ENCODE measurements at regions not wholly inside any gene's neighbourhood (a gene's known extent, or its start where the extent isn't known, plus 50 kb on each side); places are given as distances from the start of the nearest gene placed in this dataset.
"Not testable (repeated sequence)": the region's sequence is repeated elsewhere in the genome, so short reads cannot be mapped to it uniquely, and the experiment has no call there.

- H3K56ac ChIP-seq (ENCODE audit: extremely low read depth, insufficient read depth, low read length); H2AK9ac ChIP-seq (replicated peaks; ENCODE audit: low read depth, low read length, poor library complexity); H2AK5ac ChIP-seq (ENCODE audit: low read depth, low read length); H2BK20ac ChIP-seq (ENCODE audit: low read depth, low read length); CTCF ChIA-PET; H4K8ac ChIP-seq (ENCODE audit: low read depth in 2 of 2, low read length in 2 of 2); H3K9ac ChIP-seq (ENCODE audit: low read depth, low read length); H3K36me3 ChIP-seq (ENCODE audit: control insufficient read depth, insufficient read depth, low read length); H3K4ac ChIP-seq (ENCODE audit: low read depth, low read length); DNase-seq; in situ Hi-C loops (cut with MboI; ENCODE audit: low sequenced_read_pairs); H3K27ac ChIP-seq (ENCODE audit: insufficient read depth, low read length); BruUV-seq (replicated peaks); H2BK120ac ChIP-seq (ENCODE audit: low read depth, low read length); intact Hi-C loops (cut with micrococcal nuclease); H3K9me3 ChIP-seq (ENCODE audit: control insufficient read depth, insufficient read depth, low read length); H2BK15ac ChIP-seq (ENCODE audit: low read depth, low read length); dilution Hi-C loops (cut with HindIII; ENCODE audit: low sequenced_read_pairs, unreplicated experiment); POLR2A ChIA-PET (ENCODE audit: unreplicated experiment); H3K9me1 ChIP-seq (ENCODE audit: insufficient read depth, low read length); H3K18ac ChIP-seq (ENCODE audit: low read depth, low read length); H3K27me3 ChIP-seq (ENCODE audit: control insufficient read depth, insufficient read depth, low read length); ATAC-seq (ENCODE audit: low read depth); H4K91ac ChIP-seq (ENCODE audit: insufficient read depth, low read depth, low read length); H2AFZ ChIP-seq (replicated peaks; ENCODE audit: low read length, poor library complexity); H3K4me3 ChIP-seq (ENCODE audit: insufficient read depth, low read depth, low read length); H3K4me1 ChIP-seq (ENCODE audit: control insufficient read depth, insufficient read depth, low read length); H3K14ac ChIP-seq (replicated peaks; ENCODE audit: low read depth, low read length); H3K23ac ChIP-seq (ENCODE audit: low read depth, low read length); H4K20me1 ChIP-seq (ENCODE audit: insufficient read depth, low read length); H3K4me2 ChIP-seq (ENCODE audit: low read depth, low read length); H4K5ac ChIP-seq (ENCODE audit: low read depth, low read length); H2BK5ac ChIP-seq (ENCODE audit: low read depth, low read length, poor library complexity, severe bottlenecking): not testable (repeated sequence)
- peaks cover 0 to 16% of the 10 kb centered on the region in 2 experiments; a peak in 2 of 4 replicates for H3K79me1 ChIP-seq (ENCODE audit: low read depth in 1 of 2, low read length in 2 of 2)
- WGBS, 2 experiments (ENCODE audit: extremely low coverage in 2 of 2, insufficient read length in 1 of 2) = no CpG with 5 or more reads among the region's 6 CpGs
Observed at GRCh38 chr2:111311568-111311967, 190.9 kb downstream of the BCL2L11 start.
